ENCODE measurements at regions not wholly inside any gene's neighbourhood (a gene's known extent, or its start where the extent isn't known, plus 50 kb on each side); places are given as distances from the start of the nearest gene placed in this dataset.

DNA sequence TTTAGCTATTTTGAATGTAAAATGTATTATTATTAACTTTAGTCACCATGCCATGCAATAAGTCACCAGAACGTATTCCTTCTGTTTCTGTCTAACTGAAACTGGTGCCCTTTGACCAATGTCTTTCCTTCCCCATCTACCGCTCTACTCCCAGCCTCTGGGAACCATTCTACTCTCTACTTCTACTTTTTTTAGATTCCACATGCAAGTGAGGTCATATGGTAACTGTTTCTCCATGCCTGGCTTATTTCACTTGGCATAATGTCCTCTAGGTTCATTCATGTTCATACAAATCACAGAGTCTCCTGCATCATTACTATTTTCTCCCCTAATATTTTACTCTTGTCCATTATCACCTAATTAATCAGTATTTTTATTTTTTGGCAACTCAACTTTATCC lies 160.1 kb downstream of the TMX1 start:
- FAIRE-seq: no peak

DNA sequence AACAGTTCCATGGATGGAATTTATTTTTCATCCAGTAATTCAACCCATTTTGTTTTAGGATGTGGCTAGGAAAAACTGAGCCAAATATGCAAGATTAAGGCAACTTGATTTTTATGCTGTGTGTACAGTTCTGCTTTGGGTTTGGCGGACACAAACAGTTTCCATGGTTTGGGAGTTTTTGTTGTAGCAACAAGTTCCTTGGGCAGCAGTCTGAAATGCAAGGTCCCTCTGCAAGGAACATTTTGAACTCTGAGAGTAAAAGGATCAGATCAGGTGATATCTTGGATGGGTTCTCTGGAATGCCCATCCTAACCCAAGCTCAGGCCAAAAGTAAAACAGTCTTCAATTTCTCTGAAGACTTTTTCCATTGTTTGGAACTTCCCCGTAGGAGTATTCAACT lies 161.2 kb downstream of the TMX1 start:
- no peak for FAIRE-seq

DNA sequence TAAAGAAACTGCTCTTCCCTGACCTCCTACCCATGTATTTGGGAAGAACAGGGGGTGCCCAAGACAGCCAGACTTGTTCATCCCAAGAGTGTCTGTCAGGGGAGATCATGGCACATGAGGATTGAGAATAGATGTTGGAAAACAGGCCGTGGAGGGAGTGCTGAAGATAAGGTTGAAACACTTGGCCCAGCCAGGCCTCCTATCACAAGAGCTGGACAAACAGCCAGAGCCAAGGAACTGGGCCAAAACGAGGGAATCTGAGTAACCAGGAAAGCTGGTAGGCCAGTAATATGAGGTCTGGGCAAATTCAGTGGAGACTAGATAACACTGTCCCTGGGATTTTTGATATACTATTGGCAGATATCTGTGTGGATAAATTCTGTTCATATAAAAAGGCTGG lies 161.7 kb downstream of the TMX1 start:
- FAIRE-seq: no peak

DNA sequence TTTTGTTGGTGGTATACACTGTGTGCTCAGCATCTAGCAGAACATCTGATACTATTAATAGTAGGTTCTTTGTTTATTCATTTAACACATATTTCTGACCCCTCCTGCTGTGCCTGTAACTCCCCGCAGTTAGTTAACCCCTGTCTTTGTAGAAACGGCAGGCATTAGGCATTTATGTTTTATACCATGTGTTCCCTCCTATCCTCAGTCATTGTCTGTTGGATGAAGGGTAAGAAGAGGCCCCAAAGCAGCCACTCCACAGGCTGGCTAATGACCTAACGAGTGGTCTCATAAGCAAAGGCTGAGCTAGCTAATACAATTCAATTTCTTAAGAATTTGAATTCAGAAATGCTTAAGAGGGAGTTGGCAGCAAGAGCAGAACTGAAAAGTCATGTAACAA lies 170.8 kb downstream of the TMX1 start:
- no peak for FAIRE-seq

DNA sequence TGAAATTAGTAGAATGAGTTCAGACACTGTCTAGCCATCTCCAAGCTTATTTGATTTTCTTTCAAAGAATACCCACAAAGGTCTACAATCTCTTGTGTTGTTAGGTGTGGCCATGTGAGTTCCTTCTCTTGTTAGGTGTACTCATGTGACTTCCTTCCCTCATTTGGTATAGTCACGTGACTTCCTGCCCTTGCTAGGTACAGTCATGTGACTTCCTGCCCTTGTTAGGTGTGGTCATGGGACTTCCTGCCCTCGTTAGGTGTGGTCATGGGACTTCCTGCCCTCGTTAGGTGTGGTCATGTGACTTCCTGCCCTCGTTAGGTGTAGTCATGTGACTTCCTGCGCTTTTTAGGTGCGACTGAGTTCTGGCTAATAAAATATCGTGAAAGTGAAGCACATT lies 179.6 kb downstream of the TMX1 start:
- FAIRE-seq: no peak

DNA sequence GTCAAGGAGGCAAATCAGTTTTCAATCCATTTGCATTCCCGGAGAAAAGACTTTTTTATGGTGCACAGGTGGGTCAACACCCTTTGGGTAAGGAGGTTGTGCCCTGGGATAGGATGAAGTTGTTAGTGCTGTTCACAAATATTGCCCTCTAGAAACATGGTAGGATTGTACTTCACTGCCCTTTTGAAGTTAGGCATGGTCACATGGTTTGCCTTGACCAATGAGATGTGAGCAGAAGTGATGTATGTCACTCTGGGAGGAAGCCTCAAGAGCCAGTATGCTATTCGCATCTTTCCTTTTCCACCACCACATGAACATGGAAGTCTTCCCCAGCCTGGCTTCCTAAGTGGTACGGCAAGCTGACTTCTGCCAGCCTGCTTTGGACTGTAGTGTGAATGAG lies 182.7 kb downstream of the TMX1 start:
- no peak for FAIRE-seq

DNA sequence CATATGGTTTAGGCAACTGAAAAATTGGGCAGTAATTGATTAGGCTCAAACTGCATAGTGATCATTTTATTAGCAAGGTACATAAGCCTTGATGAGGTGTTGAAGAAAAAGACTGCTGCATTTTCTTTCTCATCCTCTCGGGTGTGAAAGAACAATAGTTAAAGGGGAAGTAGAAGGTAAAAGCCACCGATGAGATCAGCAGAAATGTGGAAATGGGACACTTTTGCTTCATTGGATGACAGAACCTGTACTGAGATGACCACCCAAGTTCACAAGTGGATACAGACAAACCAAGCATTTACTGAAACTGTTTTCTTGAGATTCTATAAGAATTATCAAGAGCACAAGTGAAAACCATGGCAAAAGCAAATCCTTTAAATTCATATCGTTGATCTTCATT lies 184.0 kb downstream of the TMX1 start:
- no peak for FAIRE-seq

DNA sequence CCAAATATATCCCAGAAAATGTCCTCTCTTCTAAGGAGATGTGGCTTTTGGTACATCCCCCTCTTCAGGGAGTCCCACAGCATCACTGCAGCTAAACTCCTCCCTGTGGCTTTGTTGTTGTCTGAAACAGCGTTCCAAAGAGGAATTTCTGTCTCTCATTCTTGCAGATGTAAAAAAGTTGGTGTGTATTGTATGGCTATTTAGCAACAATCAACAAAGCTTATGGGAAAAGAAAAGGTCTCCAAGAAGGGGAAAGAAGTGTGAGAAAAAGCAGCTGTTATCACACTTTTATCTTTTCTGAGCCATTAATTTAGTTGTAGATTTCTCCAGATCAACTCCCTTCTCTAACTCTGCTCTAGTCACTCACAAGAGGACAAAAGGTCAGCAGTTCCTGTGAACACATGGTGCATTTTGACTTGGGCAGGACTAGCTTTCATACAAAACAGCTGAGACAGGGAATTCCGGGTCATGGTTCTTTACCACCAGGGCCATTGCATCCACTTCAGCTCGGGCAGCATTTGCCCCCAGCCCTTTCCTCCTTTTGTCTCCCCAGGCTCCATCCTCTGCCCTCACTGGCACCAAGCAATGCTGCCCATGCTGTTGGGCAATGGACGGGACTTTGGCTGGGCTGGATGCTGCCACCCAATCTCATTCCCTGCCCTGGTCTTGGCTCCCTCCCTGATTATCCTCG lies 184.7 kb downstream of the TMX1 start:
- no peak for FAIRE-seq

DNA sequence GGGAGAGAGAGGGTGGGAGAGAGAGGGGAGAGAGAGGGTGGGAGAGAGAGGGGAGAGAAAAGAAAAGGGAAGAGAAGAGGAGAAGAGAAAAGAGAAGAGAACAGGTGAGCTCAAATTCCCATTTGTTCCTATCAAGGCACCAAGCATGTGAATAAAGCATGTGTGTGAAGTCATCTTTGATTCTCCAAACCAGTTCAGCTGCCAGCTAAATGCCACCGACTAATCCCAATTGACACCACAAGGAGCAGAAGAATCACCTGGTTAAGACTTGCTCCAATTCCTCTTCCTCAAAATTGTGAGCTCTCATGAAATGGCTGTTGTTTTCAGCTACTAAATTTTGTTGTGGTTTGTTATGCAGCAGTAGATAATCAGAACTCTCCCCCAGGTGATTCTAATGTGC lies 188.9 kb downstream of the TMX1 start:
- FAIRE-seq: no peak

DNA sequence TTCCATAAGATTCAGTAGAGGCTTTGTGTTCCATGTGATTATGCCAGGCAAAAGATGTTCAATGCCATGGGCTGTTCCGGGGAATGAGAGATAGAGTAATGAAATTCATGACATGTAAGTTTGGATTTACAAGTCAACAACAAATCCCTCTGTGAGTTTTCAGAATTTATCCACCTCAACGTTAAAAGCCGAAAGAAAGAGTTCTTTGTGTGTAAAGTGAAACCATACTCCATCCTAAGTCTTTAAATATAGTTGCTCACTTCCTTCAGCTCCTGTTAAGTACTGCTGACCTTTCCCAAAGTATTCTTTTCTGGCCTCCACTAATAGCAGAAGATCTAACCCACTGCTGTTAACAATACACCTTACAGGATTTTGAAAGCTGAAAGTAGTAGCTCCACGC lies 190.0 kb downstream of the TMX1 start:
- no peak for FAIRE-seq

DNA sequence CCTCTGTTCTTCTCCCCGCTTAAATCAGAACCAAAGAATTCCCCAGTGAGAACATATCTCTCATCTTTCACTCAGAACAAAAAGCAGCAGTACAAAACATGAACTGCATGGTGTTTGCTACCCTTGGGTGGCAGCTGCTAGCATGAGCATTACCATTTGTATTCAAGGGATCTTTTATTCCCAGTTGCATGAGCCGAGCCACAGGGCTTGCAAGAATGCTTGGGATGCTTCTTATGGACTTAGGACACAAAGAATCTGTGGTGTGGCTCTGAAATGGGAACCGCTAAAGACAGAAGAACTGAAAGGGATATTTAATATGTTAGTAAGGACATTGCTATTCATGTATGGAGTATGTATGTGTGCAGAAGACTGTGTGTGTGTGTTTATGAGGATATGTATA lies 190.6 kb downstream of the TMX1 start:
- peak; percentile 15 for FAIRE-seq

DNA sequence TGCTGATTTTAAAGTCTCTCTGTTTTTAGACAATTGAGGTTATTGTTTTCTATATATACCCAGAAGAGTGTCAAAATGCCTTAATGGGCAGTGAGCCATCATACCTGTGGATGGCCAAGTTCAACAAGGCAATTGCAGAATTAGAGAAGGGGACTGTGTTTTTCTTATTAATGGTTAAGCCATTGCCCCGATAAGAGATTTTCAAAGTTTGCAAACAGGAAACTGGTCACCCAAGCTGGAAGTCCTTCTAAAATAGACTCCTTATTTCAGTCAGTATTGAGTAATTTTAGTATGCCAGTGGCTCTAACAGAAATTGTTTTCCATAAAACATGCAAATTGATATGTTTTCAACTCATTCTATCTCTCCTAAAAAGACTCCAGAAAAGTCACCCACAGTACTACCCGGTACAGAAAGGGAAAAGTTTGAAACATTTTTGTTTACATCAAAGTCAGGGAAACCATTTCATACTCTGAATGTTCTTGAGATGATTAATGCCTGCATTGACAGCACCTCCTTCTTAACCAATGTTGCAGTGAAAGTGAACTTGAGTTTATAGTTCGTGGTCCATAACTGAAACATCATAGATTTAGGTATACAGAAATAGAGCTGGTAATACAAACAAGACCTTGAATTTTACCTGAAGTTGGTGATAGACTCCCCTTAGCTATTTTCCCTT lies 191.1 kb downstream of the TMX1 start:
- no peak for FAIRE-seq

DNA sequence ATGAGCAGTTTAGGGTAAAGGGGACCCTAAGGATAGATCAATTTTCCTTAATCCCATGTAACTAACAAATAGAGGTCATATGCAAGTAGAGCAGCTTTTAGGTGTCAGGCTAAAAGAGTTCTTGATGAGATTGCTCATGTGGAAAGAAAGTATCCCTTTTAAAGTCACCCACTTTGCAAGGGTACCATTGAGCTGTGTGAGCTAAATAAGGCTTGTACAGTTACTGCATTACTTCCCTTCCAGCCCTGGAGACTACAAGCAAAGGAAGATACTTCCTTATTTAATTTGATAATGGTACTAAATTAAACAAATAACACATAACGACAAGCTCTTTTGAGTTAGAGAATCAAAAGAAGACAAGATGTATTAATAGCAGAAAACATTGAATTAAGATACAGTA lies 191.7 kb downstream of the TMX1 start:
- FAIRE-seq: no peak

DNA sequence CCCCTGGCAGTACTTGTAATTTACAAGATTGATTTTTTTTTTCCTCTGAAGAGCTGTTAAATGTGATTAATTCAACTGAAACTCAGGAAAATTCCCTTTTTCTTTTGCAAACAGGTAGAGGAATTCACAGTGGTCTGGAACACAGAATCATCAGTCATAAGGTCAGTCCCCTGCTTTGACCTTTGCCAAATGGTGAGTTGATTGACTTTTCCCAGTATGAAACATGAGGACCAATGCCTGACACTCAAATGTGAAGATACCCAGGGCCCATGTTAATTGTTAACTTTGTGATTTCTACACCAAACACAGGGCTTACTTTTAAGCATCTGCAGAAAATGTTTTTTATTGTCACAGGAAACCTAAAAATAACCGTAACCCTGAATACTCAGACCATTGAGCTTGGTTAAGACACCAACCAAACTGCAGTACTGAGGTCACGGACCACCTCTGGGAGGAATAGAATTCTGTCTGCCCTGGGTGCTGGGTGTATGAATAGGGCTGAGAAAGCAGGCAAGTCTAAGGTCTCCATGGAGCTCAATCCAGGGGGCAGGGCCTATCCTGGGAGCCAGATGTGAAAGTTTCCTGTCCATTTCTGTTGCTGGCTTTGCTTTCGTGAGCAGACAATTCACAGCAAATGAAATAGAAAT lies 192.4 kb downstream of the TMX1 start:
- no peak for FAIRE-seq

DNA sequence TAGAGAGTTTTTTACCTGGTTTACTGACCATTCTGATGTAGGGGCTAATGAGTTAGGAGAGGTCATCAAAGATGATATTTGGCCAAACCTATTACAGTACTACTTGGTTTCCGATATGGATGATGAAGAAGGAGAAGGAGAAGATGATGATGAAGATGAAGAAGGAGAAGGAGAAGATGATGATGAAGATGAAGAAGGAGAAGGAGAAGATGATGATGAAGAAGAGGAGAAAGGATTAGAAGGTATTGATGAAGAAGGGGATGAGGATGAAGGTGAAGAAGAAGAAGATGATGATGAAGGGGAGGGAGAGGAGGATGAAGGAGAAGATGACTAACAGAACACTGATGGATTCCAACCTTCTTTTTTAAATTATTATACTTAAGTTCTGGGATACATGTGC lies 196.6 kb downstream of the TMX1 start:
- no peak for FAIRE-seq

DNA sequence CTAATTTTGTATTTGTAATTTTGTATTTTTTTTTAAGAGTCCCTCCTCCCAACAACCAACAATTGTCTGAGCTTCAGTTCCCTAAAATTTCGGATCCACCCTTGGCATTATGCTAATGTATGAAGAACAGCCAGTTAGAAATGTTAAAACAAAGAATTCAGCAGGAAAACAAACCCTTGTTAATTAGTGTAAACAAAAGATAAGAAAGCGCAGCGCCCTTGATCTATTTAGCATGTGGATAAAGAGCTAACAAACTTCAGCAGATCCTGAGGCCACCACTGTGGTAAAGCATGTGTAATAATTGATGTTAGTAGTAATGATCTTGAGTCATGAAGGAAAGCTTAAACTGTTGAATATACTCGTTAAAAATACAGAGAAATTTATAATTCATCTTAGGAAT lies 199.8 kb downstream of the TMX1 start:
- peak; percentile 82 for FAIRE-seq

DNA sequence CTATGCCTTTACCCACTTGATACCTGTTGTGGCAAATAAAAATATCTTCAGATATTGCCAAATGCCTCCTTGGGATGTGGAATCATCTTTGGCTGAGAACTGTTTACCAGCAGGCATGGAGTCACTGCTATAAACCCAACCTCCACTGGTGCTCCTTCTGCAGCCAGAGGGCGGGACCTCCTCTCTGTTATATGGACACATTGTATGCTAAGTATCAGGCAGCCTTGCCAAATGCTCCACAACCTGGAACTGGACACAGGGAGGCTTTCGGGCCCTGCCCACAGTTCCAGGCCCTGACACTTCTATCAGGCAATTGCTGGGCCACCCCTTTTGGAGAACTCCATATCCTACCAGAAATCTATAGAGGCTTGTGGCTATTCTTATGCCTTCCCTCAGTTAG lies 201.0 kb downstream of the TMX1 start:
- no peak for FAIRE-seq

DNA sequence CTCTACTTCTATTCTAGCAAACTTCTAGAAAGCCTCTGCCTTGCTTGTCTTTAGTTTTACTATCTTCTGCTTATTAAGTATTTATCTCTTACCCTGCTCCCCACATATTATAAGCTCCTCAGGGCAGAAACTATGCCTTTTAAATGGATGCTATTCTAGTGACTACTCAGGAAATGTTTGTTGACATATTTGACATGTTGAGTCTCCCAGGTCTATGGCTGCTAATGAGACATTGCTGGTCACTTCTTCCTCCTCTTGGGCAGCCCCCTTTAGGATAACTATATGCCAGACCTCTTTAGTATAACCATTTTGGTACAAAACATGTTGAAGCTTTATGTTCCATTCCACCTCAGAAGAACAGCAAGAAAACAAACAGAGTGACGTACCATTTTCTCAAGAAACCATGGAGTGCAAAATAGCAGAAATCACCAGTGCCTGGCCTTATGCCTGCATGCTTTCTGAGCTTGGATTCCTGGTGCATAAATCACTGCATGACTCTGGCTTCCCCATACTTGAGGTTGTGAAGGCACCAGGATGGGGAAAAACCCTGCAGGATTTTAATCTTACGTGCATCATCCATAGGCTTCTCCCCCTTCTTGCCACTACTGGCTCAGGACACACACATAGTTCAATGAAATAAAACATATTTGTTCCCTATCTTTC lies 202.6 kb downstream of the TMX1 start:
- no peak for FAIRE-seq

DNA sequence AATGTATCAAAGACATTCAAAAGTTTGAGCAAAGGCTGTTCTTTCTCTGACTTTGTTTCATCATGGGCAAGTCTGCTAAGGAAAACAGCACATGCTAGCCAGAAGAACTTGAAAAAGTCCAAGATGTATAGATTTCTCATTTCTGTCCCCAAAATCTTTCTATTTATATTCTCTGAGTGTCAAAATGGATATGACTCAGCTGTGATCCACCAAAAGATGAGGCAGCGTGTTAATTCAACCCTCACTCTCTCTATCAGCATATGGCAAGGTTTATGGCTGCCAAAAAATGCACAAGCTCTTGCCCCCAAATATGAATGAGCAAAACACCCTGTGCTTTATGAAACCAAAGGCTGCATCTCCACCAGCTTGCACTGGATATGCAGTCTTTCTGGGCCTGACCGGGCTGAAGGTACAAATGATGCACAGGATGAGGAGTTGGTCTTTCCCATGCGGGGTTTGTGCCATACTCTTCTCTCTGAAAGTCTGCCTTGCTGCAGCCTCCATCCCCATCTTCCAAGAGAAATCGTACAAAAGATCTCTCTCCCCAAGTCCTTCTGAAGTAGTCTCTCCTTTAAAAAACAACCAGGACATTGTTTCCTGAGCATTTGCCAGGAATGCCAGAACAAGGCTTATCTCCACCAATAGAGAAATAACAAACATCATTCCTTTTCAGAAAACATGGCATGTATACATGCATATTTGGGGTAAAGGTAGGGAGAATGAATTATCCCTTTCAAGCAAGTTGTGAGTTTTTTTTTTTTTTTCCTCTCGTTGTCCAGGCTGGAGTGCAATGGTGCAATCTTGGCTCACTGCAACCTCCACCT lies 203.4 kb downstream of the TMX1 start:
- no peak for FAIRE-seq

DNA sequence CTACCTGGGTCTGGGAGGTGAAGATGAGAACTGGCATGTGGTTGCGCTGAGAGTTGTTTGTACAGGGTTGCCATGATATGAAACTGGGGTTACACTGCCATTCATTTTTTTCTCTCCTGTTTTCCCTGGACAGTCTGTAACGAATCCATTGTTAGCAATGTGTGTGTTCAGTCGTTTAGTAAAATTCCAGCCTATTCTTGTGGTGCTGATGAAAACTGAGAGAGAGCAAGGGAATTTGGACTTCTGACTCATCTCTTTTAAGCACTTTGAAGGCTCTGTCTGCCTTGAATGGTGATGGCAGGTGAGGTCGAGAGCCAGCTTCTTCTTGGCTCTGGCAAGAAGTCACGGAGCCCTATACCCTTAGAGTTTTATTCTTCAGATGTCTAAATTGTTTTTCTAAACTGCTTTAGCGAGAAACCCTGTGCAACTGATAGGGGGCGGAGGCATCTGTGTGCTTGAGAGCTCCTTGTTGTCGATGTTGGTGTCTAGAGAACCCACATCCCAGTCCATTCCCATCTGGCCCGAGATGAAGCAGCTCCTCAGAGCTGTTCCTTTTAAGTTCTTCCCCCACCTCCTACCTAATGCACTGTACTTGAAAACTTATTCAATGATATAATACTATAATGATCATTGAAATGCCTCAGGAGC lies 204.4 kb downstream of the TMX1 start:
- no peak for FAIRE-seq

DNA sequence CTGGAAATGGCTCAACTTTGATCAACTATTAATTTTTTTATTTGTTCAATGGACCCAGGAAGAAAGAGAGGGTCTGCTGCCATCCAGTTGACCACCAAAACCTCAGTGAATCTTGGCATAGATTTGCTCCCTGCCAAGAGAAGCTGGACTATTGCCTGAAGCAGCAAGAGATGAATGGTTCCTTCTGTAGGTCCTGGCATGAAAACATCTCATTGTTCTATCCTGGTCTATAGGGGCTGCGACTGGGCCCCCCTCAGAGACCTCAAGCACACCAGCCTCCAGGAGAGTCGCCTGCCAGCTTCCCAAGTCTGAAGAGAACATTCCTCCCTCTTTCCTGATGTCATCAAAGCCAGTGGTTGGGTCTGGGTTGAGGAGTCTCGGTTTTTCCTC lies 204.9 kb downstream of the TMX1 start:
- FAIRE-seq: no peak

DNA sequence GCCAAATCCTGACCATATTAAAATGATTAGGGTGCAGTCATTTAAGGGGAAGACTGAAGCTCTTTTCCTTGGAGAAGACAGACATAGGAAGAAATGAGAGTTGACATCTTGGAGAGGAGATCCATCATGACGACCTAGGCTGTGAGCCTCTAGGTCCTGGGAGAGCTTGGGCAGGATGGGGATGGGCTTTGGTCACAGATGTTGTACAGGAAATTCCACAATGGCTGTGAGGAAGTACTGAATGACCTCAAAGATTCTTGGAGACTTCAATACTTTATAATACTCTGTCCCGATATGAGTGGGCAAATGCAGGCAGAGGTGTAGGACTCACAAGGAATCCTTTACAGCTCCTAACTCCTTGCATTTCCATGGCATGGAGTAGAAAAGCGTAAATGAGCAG lies 204.9 kb upstream of the FRMD6 start:
- no peak for FAIRE-seq
